SKM-1 treated with dmso at 0.1 percent for 144 hours (cell line): ENCODE measurements at regions not wholly inside any gene's neighbourhood (a gene's known extent, or its start where the extent isn't known, plus 50 kb on each side); places are given as distances from the start of the nearest gene placed in this dataset.

Source experiments
- DNase-seq: peaks from one replicate; lab custom pipeline; 2025; ENCODE audit not compliant: unreplicated experiment; lab: John Stamatoyannopoulos, UW

DNA sequence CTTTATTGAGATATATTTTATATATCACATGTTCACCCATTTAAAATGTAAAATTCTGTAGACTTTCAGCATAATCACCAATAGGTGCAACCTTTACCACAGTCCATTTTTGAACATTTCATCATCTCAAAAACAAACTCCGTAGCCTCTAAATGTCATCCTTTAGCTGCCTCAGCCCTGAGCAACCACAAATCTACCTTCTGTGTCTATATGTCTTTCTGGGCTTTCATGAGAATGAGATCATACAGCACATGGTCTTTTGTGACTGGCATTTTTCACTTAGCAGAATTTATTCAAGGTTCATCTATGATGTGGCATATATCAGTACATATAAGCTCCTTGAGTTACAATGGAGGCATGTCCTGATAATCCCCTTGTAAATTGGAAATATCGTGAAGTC is 320.5 kb downstream of the ETS1 start:
- DNase-seq, result no peak

GRCh38 chr11:128262463-128263345 is 324.7 kb downstream of the ETS1 start:
- no peak for DNase-seq

GRCh38 chr11:128261011-128261421 is 326.3 kb downstream of the ETS1 start:
- no peak for DNase-seq

GRCh38 chr11:128260398-128260797 is 327.0 kb downstream of the ETS1 start:
- no peak for DNase-seq

- no peak for DNase-seq
Observed at GRCh38 chr11:128259816-128260215, 327.5 kb downstream of the ETS1 start.

DNA sequence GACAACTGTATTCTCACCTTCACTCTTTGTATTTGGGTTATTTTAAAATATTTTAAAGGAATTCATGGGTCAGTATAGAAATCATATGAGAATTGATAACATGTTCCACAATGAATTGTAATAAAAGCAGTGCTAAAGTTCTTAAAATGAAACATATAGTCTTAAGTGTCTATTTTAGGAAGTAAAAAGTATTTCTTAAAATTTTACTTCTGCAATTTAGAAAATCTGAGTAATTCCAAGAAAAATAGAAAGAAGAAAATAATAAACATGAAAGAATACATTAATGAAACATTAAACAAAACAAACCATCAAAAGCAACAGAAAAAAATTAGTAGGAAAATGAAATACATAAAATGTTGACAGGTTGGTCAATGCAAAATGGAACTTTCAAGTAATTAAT is 332.4 kb downstream of the ETS1 start:
- DNase-seq, result no peak

- DNase-seq, result no peak
Observed at GRCh38 chr11:128251140-128251539, 336.2 kb downstream of the ETS1 start.

GRCh38 chr11:128250482-128250881 is 336.9 kb downstream of the ETS1 start:
- no peak for DNase-seq

GRCh38 chr11:128246810-128247594 is 340.4 kb downstream of the ETS1 start:
- no peak for DNase-seq

GRCh38 chr11:128246364-128246801 is 341.0 kb downstream of the ETS1 start:
- DNase-seq, result no peak

DNA sequence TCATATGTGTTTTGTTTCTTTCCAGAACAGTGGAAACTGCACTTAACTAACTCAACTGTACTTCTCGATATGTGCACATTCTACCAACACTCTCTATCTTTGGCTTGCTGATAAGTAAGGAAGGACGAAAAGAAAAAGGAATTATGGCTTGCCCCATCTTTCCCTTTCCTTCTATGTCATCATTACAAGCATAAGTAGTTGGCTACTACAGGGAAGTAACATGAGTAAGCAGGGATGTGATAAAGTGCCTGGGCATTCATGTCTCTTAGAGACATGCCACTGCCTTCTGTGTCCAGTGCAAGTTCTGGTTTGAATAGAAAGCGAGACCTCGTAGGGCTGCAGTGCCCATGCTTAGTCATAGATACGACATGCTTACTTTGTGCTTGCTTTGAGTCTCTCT is 342.5 kb downstream of the ETS1 start:
- DNase-seq, result no peak

DNA sequence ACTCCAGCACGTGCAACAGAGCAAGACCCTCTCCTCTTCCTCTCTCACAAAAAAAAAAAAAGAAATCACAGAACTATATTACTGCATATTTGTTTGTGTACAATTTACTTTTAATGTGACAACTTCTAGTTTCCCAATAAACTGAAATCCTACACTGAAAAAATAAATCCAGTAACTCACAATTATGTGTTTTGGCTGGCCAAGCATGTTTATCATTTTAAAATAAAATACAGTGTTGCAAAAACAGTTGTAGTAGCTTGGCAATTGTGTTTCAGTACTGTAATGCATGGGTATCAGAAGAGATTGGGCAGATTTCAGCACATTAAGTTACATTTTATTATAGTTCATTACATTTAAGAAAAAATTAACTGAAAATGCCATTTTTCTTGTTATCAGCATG is 344.9 kb downstream of the ETS1 start:
- DNase-seq, result no peak

GRCh38 chr11:128240546-128240945 is 346.8 kb downstream of the ETS1 start:
- no peak for DNase-seq

- no peak for DNase-seq
Observed at GRCh38 chr11:128239306-128239705, 348.1 kb downstream of the ETS1 start.

DNA sequence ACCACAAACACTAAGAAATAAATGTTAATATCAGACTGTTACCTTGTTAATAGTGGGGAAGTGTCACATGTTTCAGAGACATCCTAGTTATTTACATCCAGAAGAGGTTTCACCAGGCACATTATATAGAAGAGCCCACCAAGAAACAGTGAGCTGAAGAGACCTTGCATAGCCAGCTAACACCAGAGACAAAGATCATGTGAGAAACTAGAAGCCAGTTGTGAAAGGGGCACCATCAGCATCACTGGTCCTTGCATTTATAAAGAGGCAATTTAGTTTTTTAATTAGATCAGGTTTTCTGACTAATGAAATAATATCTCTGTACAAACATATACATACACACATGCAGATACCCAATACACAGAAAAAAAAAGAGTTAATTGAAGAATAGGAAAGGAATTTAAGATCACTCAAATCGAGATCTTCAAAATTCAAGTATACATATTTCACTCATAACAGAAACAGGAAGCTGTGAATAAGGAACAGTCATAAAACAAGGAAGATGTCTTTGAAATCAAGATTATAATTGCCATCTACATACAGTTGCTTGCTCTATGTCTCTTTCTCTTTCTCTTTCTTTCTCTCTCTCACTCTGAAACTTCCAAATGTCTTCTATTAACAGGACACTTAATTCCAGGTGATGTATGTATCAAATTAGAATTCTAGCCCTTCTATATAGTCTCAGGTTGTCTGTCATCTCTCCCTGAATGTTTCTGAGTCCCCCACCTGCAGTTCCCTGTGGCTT is 348.7 kb downstream of the ETS1 start:
- no peak for DNase-seq

GRCh38 chr11:128236506-128237498 is 350.6 kb downstream of the ETS1 start:
- DNase-seq, result no peak

DNA sequence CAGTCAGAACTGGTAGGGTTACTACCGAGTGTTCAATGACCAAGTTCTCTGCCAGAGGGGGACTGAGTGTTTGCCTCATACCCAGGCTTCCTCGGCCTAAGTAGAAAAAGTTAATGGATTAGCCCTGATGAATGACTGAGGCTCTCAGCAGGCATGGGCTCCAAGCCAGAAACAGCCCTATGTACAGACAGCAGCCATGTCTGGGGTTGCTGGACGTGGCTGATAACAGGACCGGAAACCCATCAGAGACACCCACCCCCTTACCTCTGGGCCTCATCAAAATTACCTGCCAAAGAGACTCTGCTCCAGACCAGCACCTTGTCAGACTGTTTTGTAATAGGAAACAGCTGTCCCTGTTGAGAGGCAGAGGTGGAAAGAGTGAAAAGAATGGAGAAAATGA is 351.4 kb downstream of the ETS1 start:
- no peak for DNase-seq

- DNase-seq, result no peak
Observed at GRCh38 chr11:128235426-128235825, 351.9 kb downstream of the ETS1 start.

DNA sequence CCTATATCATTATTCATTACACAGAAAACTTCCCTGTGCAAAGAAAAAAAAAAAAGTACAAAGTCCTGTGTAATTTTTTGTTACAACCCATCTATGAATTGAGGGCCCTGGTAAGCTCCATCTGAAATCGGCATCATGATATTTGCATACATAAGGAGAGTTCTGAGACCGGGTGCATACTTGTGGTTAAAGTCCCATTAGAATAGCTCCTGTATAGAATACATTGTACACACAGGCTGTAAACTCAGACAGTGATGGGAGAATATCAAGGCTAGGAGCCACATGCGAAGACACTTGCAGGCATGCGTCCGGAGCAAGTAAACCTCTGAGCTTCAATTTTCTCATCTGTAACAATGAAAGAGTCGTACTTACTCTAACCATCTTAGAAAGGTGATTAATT is 353.2 kb downstream of the ETS1 start:
- DNase-seq, result no peak

GRCh38 chr11:128232588-128232987 is 354.8 kb downstream of the ETS1 start:
- DNase-seq, result no peak
